GM12878 (cell line): ENCODE measurements at regions not wholly inside any gene's neighbourhood (a gene's known extent, or its start where the extent isn't known, plus 50 kb on each side); places are given as distances from the start of the nearest gene placed in this dataset.

Experiments used
- ATAC-seq: fragments of 200-7000 bp; cut with Tn5 transposase; 3 replicates; pipeline ENCODE4 v1.9.1; 2020; ENCODE audit warnings: mild to moderate bottlenecking, moderate library complexity
- BruUV-seq: library from RNA; stranded (reverse); fragments of 400-500 nt; replicated peaks from 2 replicates; lab custom pipeline; 2021; lab: Mats Ljungman, UMichigan
- CTCF ChIA-PET: fragments of 300-600 bp; sonication (Branson Sonifier 250); formaldehyde crosslinking; extraction: SDS; loops from one replicate; lab custom pipeline; 2021; ENCODE audit warnings: inconsistent platforms; lab: Yijun Ruan, JAX
- POLR2A ChIA-PET: fragments of 350-600 bp; formaldehyde crosslinking; extraction: SDS; loops from one replicate; lab custom pipeline; 2021; ENCODE audit warnings: inconsistent platforms; lab: Charles Lee
- RAD21 ChIA-PET: fragments of 300-600 bp; sonication (Branson Sonifier 250); formaldehyde crosslinking; loops from one replicate; lab custom pipeline; 2023; ENCODE audit warnings: antibody characterized with exemption; ENCODE audit not compliant: unreplicated experiment; lab: Charles Lee
- SMC1A ChIA-PET: fragments of 300-600 bp; sonication (Branson Sonifier 250); formaldehyde crosslinking; loops from one replicate; lab custom pipeline; 2023; ENCODE audit not compliant: unreplicated experiment, uncharacterized antibody; lab: Charles Lee
- DNase-seq: peaks from one replicate; pipeline ENCODE4 v3.0.0-alpha.2; 2011; ENCODE audit warnings: low read depth, low spot score
- FAIRE-seq: peaks from 3 replicates; lab custom pipeline; 2011; peaks lifted over from hg19 to GRCh38; lab: Jason Lieb, UNC
- H2AFZ ChIP-seq: 2 replicates; pipeline ENCODE4 v1.6.0; 2011; ENCODE audit warnings: low read depth, low read length, control low read depth; ENCODE audit not compliant: control insufficient read depth
- H3K27ac ChIP-seq: 2 replicates; pipeline ENCODE4 v1.5.1; 2011; ENCODE audit warnings: control low read depth; ENCODE audit not compliant: control insufficient read depth, insufficient read depth
- H3K27me3 ChIP-seq, 2 experiments: replicated peaks in 1 of 2; 2 replicates each; pipeline versions ENCODE4 v1.6.0 to v1.6.1; 2011; ENCODE audit warnings: low read length in 1 of 2; ENCODE audit not compliant: control insufficient read depth in 2 of 2, insufficient read depth in 2 of 2
- H3K36me3 ChIP-seq, 2 experiments: 2 replicates each; pipeline ENCODE4 v1.5.1; 2011; ENCODE audit warnings: low read length in 1 of 2; ENCODE audit not compliant: control insufficient read depth in 2 of 2, insufficient read depth in 2 of 2
- H3K4me1 ChIP-seq: 2 replicates; pipeline ENCODE4 v1.6.1; 2011; ENCODE audit warnings: mild to moderate bottlenecking, low read length, moderate library complexity, mixed read lengths; ENCODE audit not compliant: control insufficient read depth, insufficient read depth
- H3K4me2 ChIP-seq: 2 replicates; pipeline ENCODE4 v1.6.0; 2011; ENCODE audit warnings: control low read depth; ENCODE audit not compliant: control insufficient read depth, insufficient read depth
- H3K4me3 ChIP-seq: fragments of 200-600 bp; sonication (generic); 2 replicates; pipeline ENCODE4 v1.5.1; 2016
- H3K79me2 ChIP-seq: 2 replicates; pipeline ENCODE4 v1.6.0; 2011; ENCODE audit warnings: low read length; ENCODE audit not compliant: control insufficient read depth, insufficient read depth
- H3K9ac ChIP-seq: 2 replicates; pipeline ENCODE4 v1.8.0; 2011; ENCODE audit warnings: low read length, control low read depth, mixed read lengths; ENCODE audit not compliant: control insufficient read depth, insufficient read depth
- H3K9me3 ChIP-seq: replicated peaks from 3 replicates; pipeline ENCODE4 v1.5.1; 2011; ENCODE audit warnings: mild to moderate bottlenecking, low read length; ENCODE audit not compliant: control insufficient read depth, insufficient read depth
- H4K20me1 ChIP-seq: 2 replicates; pipeline ENCODE4 v1.6.0; 2011; ENCODE audit not compliant: control insufficient read depth, insufficient read depth
- CHD1 ChIP-seq: IDR thresholded peaks from 2 replicates; pipeline ENCODE4 v1.6.1; 2012; ENCODE audit warnings: low read depth, low read length, improper control_type of control experiment
- E4F1 ChIP-seq: fragments of 450-650 bp; IDR thresholded peaks from 2 replicates; pipeline ENCODE4 v1.6.1; 2018; ENCODE audit warnings: borderline replicate concordance, mild to moderate bottlenecking; ENCODE audit not compliant: partially characterized antibody
- EGR1 ChIP-seq, 2 experiments: IDR thresholded peaks; 1 replicate in 1 of 2; 2 replicates in 1 of 2; pipeline ENCODE4 v1.6.1; 2011 to 2012; ENCODE audit warnings: low read depth in 2 of 2, low read length in 2 of 2, borderline replicate concordance in 1 of 2, mild to moderate bottlenecking in 1 of 2, moderate library complexity in 1 of 2
- GABPA ChIP-seq: IDR thresholded peaks from 2 replicates; pipeline ENCODE4 v1.6.1; 2014; ENCODE audit warnings: antibody characterized with exemption, low read depth, mild to moderate bottlenecking, inconsistent platforms
- GATAD2B ChIP-seq: fragments of 450-650 bp; conservative IDR thresholded peaks from 2 replicates; pipeline ENCODE4 v1.6.1; 2017; ENCODE audit warnings: low read depth, mild to moderate bottlenecking, moderate library complexity
- IKZF2 ChIP-seq, 2 experiments: fragments of 450-650 bp; IDR thresholded peaks; 2 replicates each; pipeline ENCODE4 v1.6.1; 2017; ENCODE audit warnings: mild to moderate bottlenecking in 2 of 2, moderate library complexity in 2 of 2
- IRF4 ChIP-seq: IDR thresholded peaks from 2 replicates; pipeline ENCODE4 v1.6.1; 2011; ENCODE audit warnings: low read depth, low read length
- MYC ChIP-seq: IDR thresholded peaks from 2 replicates; pipeline ENCODE4 v1.6.1; 2011; ENCODE audit warnings: mild to moderate bottlenecking, low read length, moderate library complexity, inconsistent platforms; ENCODE audit not compliant: insufficient read depth, insufficient replicate concordance, insufficient read length, severe bottlenecking
- NBN ChIP-seq: fragments of 450-650 bp; IDR thresholded peaks from 2 replicates; pipeline ENCODE4 v1.6.1; 2016
- NR2F1 ChIP-seq: fragments of 450-650 bp; conservative IDR thresholded peaks from 2 replicates; pipeline ENCODE4 v1.6.1; 2017; ENCODE audit warnings: mild to moderate bottlenecking
- SIN3A ChIP-seq: IDR thresholded peaks from 2 replicates; pipeline ENCODE4 v1.6.1; 2012; ENCODE audit warnings: low read depth, low read length, improper control_type of control experiment
- SMAD5 ChIP-seq: IDR thresholded peaks from 2 replicates; pipeline ENCODE4 v1.6.1; 2016; ENCODE audit warnings: antibody characterized with exemption, low read depth
- WGBS: methylation state at CpG from one replicate; pipeline ENCODE4 v1.1.6; 2016; ENCODE audit warnings: low lambda C conversion rate; ENCODE audit not compliant: insufficient replicate concordance, insufficient coverage; ENCODE audit errors: missing lambda C conversion rate; 5-methylcytosine and 5-hydroxymethylcytosine counted together
- in situ Hi-C: fragments of 300-500 bp; cut with MboI; formaldehyde crosslinking; loops from 9 replicates; pipeline ENCODE4 v1.14.3; 2018; ENCODE audit warnings: mixed read lengths
- intact Hi-C: fragments of 100-400 bp; cut with micrococcal nuclease; formaldehyde crosslinking; loops from one replicate; pipeline ENCODE4 v1.14.2; 2022; ENCODE audit not compliant: unreplicated experiment

GRCh38 chr5:27463446-27464149 lies 425.2 kb upstream of the CDH9 start:
- Histone ChIP-seq H3K27ac (no peak overlapping the region), H3K27me3 (no peaks in the 10 kb centered on the region), H3K9me3 (no peaks in the 10 kb centered on the region; the same call in 2 of the 3 replicates), H3K36me3 (no peaks in the 10 kb centered on the region), H3K4me3 (no peak overlapping the region), H3K4me2 (no peak overlapping the region), H4K20me1 (no peaks in the 10 kb centered on the region), H3K9ac (no peak overlapping the region)
- no peak for ATAC-seq
- ChIA-PET RAD21 (no interaction called here), CTCF (no interaction called here)
- no peak for DNase-seq
- no peak for FAIRE-seq
- no TSS peak for BruUV-seq
- TF ChIP-seq IKZF2 (IDR thresholded peaks at IDR 0.05) (no peak), CHD1 (no peak), EGR1 (IDR thresholded peaks at IDR 0.05; ENCODE audit: borderline replicate concordance in 1 of 2, low read depth in 2 of 2, low read length in 2 of 2) (no peak), SMAD5 (no peak), GABPA (no peak), SIN3A (no peak), E4F1 (no peak), IRF4 (no peak), MYC (no peak), NR2F1 (no peak), NBN (no peak), GATAD2B (no peak)
- TF ChIP-seq, all 136 proteins: peak for 0
- Histone ChIP-seq H3K79me2 (no peaks in the 10 kb centered on the region), H2AFZ (no peak overlapping the region), H3K4me1 (no peaks in the 10 kb centered on the region)
- in situ Hi-C loops (no loop called here), intact Hi-C loops (no loop called here)
- SMC1A ChIA-PET: no interaction called here
- 42% methylated on average over 8 of the region's 8 CpGs for WGBS
- POLR2A ChIA-PET: no interaction called here
